HCT116 (cell line): ENCODE measurements at regions not wholly inside any gene's neighbourhood (a gene's known extent, or its start where the extent isn't known, plus 50 kb on each side); places are given as distances from the start of the nearest gene placed in this dataset.

Experiments used
- ATAC-seq: fragments of 200-7000 bp; cut with Tn5 transposase; 2 replicates; pipeline ENCODE4 v1.9.1; 2020; ENCODE audit warnings: mild to moderate bottlenecking, moderate library complexity
- BruUV-seq: library from RNA; stranded (reverse); fragments of 400-500 nt; replicated peaks from 2 replicates; lab custom pipeline; 2021; lab: Mats Ljungman, UMichigan
- CTCF ChIA-PET: fragments of 300-600 bp; sonication (Branson Sonifier 250); formaldehyde crosslinking; loops from one replicate; lab custom pipeline; 2021; ENCODE audit warnings: antibody characterized with exemption; lab: Charles Lee
- POLR2A ChIA-PET: fragments of 300-600, 350-600 bp; sonication (Branson Sonifier 250); formaldehyde crosslinking; loops from one replicate; lab custom pipeline; 2021; ENCODE audit warnings: antibody characterized with exemption; lab: Charles Lee
- RAD21 ChIA-PET, 2 experiments: fragments of 300-600 bp; sonication (Branson Sonifier 250); formaldehyde crosslinking; loops; one replicate each; lab custom pipeline; 2023; ENCODE audit warnings: low total read pairs in 2 of 2; ENCODE audit not compliant: uncharacterized antibody in 2 of 2, unreplicated experiment in 2 of 2, low non-redundant PET in 1 of 2; lab: Charles Lee
- DNase-seq: peaks from one replicate; pipeline ENCODE4 v3.0.0-alpha.2; 2010; ENCODE audit warnings: low read depth, low spot score
- H2AFZ ChIP-seq: fragments of 200-600 bp; shearing (Covaris generic), sonication (generic); 2 replicates; pipeline ENCODE4 v1.6.1; 2017; ENCODE audit warnings: low read depth, mixed run types, mixed read lengths, antibody characterized with exemption, low read length; ENCODE audit not compliant: poor library complexity, severe bottlenecking
- H3K27ac ChIP-seq: 2 replicates; pipeline ENCODE4 v1.5.1; 2012; ENCODE audit warnings: low read depth, low read length
- H3K27me3 ChIP-seq: fragments of 200-600 bp; sonication (generic); 2 replicates; pipeline ENCODE4 v1.6.1; 2016; ENCODE audit warnings: mixed run types, low read length, mixed read lengths; ENCODE audit not compliant: insufficient read depth
- H3K36me3 ChIP-seq, 2 experiments: fragments of 200-500 bp in 1 of 2; fragments of 200-600 bp in 1 of 2; sonication (Bioruptor generic) in 1 of 2; sonication (generic) in 1 of 2; 2 replicates each; pipeline versions ENCODE4 v1.5.1 to v1.6.1; 2014 to 2016; ENCODE audit warnings: low read length in 2 of 2, inconsistent platforms in 1 of 2, mixed read lengths in 1 of 2, mixed run types in 1 of 2; ENCODE audit not compliant: insufficient read depth in 2 of 2, control insufficient read depth in 1 of 2
- H3K4me1 ChIP-seq, 2 experiments: fragments of 200-600 bp in 1 of 2; sonication (generic) in 1 of 2; 2 replicates each; pipeline versions ENCODE4 v1.5.1 to v1.6.1; 2012 to 2017; ENCODE audit warnings: low read length in 2 of 2, inconsistent platforms in 1 of 2, mild to moderate bottlenecking in 1 of 2, mixed read lengths in 1 of 2, mixed run types in 1 of 2, moderate library complexity in 1 of 2; ENCODE audit not compliant: insufficient read depth in 2 of 2, control insufficient read depth in 1 of 2
- H3K4me2 ChIP-seq: fragments of 200-600 bp; sonication (generic); 2 replicates; pipeline ENCODE4 v1.6.1; 2017; ENCODE audit warnings: mixed run types, low read length, mixed read lengths
- H3K4me3 ChIP-seq, 2 experiments: fragments of 200-600 bp in 1 of 2; sonication (generic) in 1 of 2; replicated peaks in 1 of 2; 2 replicates each; pipeline ENCODE4 v1.5.1; 2011 to 2016; ENCODE audit warnings: low read length in 2 of 2, control low read depth in 1 of 2, low read depth in 1 of 2, mild to moderate bottlenecking in 1 of 2, mixed read lengths in 1 of 2, mixed run types in 1 of 2
- H3K79me2 ChIP-seq: fragments of 200-600 bp; sonication (generic); 2 replicates; pipeline ENCODE4 v1.6.1; 2017; ENCODE audit warnings: mild to moderate bottlenecking, mixed run types, low read length, moderate library complexity, mixed read lengths; ENCODE audit not compliant: insufficient read depth
- H3K9ac ChIP-seq: fragments of 200-600 bp; sonication (generic); 2 replicates; pipeline ENCODE4 v1.6.1; 2016; ENCODE audit warnings: low read length, mixed read lengths
- H3K9me2 ChIP-seq: fragments of 200-600 bp; sonication (generic), shearing (Covaris generic); 2 replicates; pipeline ENCODE4 v1.6.1; 2017; ENCODE audit warnings: mixed run types, mild to moderate bottlenecking, moderate library complexity; ENCODE audit not compliant: insufficient read depth
- H3K9me3 ChIP-seq, 2 experiments: fragments of 200-500 bp in 1 of 2; fragments of 200-600 bp in 1 of 2; sonication (Bioruptor generic) in 1 of 2; sonication (generic) in 1 of 2; 2 replicates each; pipeline ENCODE4 v1.6.1; 2014 to 2017; ENCODE audit warnings: low read length in 2 of 2, mixed read lengths in 2 of 2, inconsistent platforms in 1 of 2, low read depth in 1 of 2, mild to moderate bottlenecking in 1 of 2, mixed run types in 1 of 2, moderate library complexity in 1 of 2; ENCODE audit not compliant: control insufficient read depth in 1 of 2, insufficient read depth in 1 of 2
- H4K20me1 ChIP-seq: fragments of 200-600 bp; sonication (generic), shearing (Covaris generic); 2 replicates; pipeline ENCODE4 v1.6.1; 2017; ENCODE audit warnings: mixed run types, mild to moderate bottlenecking, moderate library complexity; ENCODE audit not compliant: insufficient read depth
- CTCF ChIP-seq, 3 experiments: fragments of 200-600 bp in 1 of 3; sonication (generic) in 1 of 3; IDR thresholded peaks in 2 of 3; conservative IDR thresholded peaks in 1 of 3; 2 replicates each; pipeline ENCODE4 v1.5.1; 2012 to 2017; ENCODE audit warnings: low read depth in 2 of 3, low read length in 2 of 3, antibody characterized with exemption in 1 of 3, borderline replicate concordance in 1 of 3, control low read depth in 1 of 3, mild to moderate bottlenecking in 1 of 3, mixed read lengths in 1 of 3, mixed run types in 1 of 3, moderate library complexity in 1 of 3; ENCODE audit not compliant: insufficient read depth in 1 of 3
- EGR1 ChIP-seq: IDR thresholded peaks from 2 replicates; pipeline ENCODE4 v1.6.1; 2012; ENCODE audit warnings: low read depth
- EZH2 ChIP-seq: fragments of 200-600 bp; sonication (generic); IDR thresholded peaks from 2 replicates; pipeline ENCODE4 v1.6.1; 2017; ENCODE audit warnings: antibody characterized with exemption, mixed run types
- EZH2phosphoT487 ChIP-seq: fragments of 200-600 bp; IDR thresholded peaks from 2 replicates; pipeline ENCODE4 v1.6.1; 2018; ENCODE audit warnings: antibody characterized with exemption, borderline replicate concordance
- JUND ChIP-seq: IDR thresholded peaks from 2 replicates; pipeline ENCODE4 v1.6.1; 2012
- MAX ChIP-seq: IDR thresholded peaks from 2 replicates; pipeline ENCODE4 v1.6.1; 2012
- POLR2A ChIP-seq: IDR thresholded peaks from 2 replicates; pipeline ENCODE4 v1.7.0; 2011; ENCODE audit warnings: borderline replicate concordance; ENCODE audit not compliant: insufficient read depth, insufficient read length; ENCODE audit errors: extremely low read depth
- POLR2AphosphoS5 ChIP-seq: IDR thresholded peaks from 2 replicates; pipeline ENCODE4 v1.6.1; 2011; ENCODE audit warnings: mild to moderate bottlenecking, low read depth, low read length, moderate library complexity
- REST ChIP-seq: IDR thresholded peaks from 2 replicates; pipeline ENCODE4 v1.6.1; 2012; ENCODE audit warnings: low read depth
- TCF7L2 ChIP-seq: IDR thresholded peaks from 2 replicates; pipeline ENCODE4 v1.7.0; 2011; ENCODE audit warnings: borderline replicate concordance, inconsistent platforms; ENCODE audit not compliant: insufficient read depth, insufficient read length; ENCODE audit errors: extremely low read depth
- YY1 ChIP-seq: IDR thresholded peaks from 2 replicates; pipeline ENCODE4 v1.6.1; 2011; ENCODE audit warnings: low read length, low read depth, moderate library complexity, mild to moderate bottlenecking; ENCODE audit not compliant: insufficient replicate concordance; ENCODE audit errors: extremely low read depth
- ZBTB33 ChIP-seq: IDR thresholded peaks from 2 replicates; pipeline ENCODE4 v1.6.1; 2011; ENCODE audit warnings: mild to moderate bottlenecking, low read length, moderate library complexity; ENCODE audit not compliant: insufficient replicate concordance; ENCODE audit errors: extremely low read depth
- ZFX ChIP-seq: fragments of 450-650 bp; IDR thresholded peaks from 2 replicates; pipeline ENCODE4 v1.6.1; 2017
- ZNF274 ChIP-seq: fragments of 200-500 bp; sonication (Bioruptor generic); IDR thresholded peaks from 2 replicates; pipeline ENCODE4 v1.6.1; 2014; ENCODE audit warnings: mild to moderate bottlenecking, low read depth, low read length, inconsistent platforms
- intact Hi-C: fragments of 100-400 bp; cut with micrococcal nuclease; formaldehyde crosslinking; loops from 2 replicates; pipeline ENCODE4 v1.10.0; 2022

GRCh38 chrY:7390056-7390455 is 478.5 kb upstream of the AMELY start:
- Histone ChIP-seq H3K9me3 (no peaks in the 10 kb centered on the region), H3K27ac (no peak overlapping the region), H2AFZ (no peak overlapping the region), H3K9me2 (no peaks in the 10 kb centered on the region), H3K9ac (no peak overlapping the region), H3K4me1 (no peaks in the 10 kb centered on the region), H4K20me1 (no peaks in the 10 kb centered on the region), H3K36me3 (no peaks in the 10 kb centered on the region), H3K27me3 (no peaks in the 10 kb centered on the region), H3K4me3 (no peak overlapping the region), H3K4me2 (no peak overlapping the region), H3K79me2 (no peaks in the 10 kb centered on the region)
- TF ChIP-seq EZH2 (no peak), ZFX (no peak), CTCF (IDR thresholded peaks at IDR 0.05 in 2 of 3, conservative IDR thresholded peaks at IDR 0.05 in 1 of 3; ENCODE audit: borderline replicate concordance in 1 of 3, insufficient read depth in 1 of 3, low read depth in 2 of 3, low read length in 2 of 3) (no peak), EGR1 (no peak), EZH2phosphoT487 (no peak), YY1 (no peak), POLR2AphosphoS5 (no peak), REST (no peak), MAX (no peak), JUND (no peak), POLR2A (no peak), TCF7L2 (no peak), ZBTB33 (no peak), ZNF274 (no peak)
- ATAC-seq (no peak), DNase-seq (no peak)
- RAD21 ChIA-PET, result no interaction called here
- intact Hi-C loops, result no loop called here
- CTCF ChIA-PET, result no interaction called here
- no TSS peak for BruUV-seq
- POLR2A ChIA-PET, result no interaction called here
